ENCODE measurements at regions not wholly inside any gene's neighbourhood (a gene's known extent, or its start where the extent isn't known, plus 50 kb on each side); places are given as distances from the start of the nearest gene placed in this dataset.

DNA sequence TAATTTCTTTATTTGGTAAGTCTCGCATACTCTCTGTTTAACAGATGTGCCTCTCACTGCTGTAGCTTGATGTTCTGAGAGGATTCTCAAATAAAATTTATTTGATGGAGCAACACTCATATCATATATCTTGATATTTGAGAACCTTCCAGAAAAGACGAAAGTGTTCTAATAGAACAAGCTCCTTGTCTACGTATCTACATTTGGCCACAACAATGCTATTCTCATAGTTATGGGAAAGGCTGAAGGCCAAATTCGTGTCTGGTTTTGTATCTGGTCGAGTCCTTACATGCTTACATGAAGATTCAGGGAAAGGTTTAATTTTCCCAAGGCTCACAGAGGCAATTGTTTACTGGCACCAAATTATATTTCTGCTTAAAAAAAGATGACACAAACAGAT is 186.7 kb upstream of the SLC38A2 start:
- Histone ChIP-seq H3K4me2 (no peak overlapping the region), H3K4me3 (ENCODE audit: low read depth in 2 of 2, low read length in 1 of 2) (no peak overlapping the region), H3K9me3 (peaks cover 5% of the 10 kb centered on the region), H3F3A (replicated peaks; ENCODE audit: insufficient read depth) (peaks cover 39% of the 10 kb centered on the region), H3K9me2 (no peaks in the 10 kb centered on the region), H3K9ac (no peak overlapping the region), H2AFZ (ENCODE audit: low read depth) (no peak overlapping the region; the same call in 1 of the 2 replicates), H3K4me1 (ENCODE audit: control insufficient read depth in 1 of 2, insufficient read depth in 2 of 2, low read depth in 1 of 2, low read length in 1 of 2) (peaks cover 5 to 48% of the 10 kb centered on the region in 2 experiments), H3K79me2 (ENCODE audit: insufficient read depth) (no peaks in the 10 kb centered on the region), H3K27ac (ENCODE audit: low read depth in 2 of 2, low read length in 1 of 2) (peak overlapping the region in 1 of 2 experiments; percentile 100; a peak in 1 of 4 replicates), H4K20me1 (ENCODE audit: insufficient read depth) (no peaks in the 10 kb centered on the region), H3K36me3 (replicated peaks in 1 of 2; ENCODE audit: control insufficient read depth in 1 of 2, insufficient read depth in 2 of 2, low read length in 1 of 2) (peaks cover 0 to 1% of the 10 kb centered on the region in 2 experiments), H3K27me3 (ENCODE audit: insufficient read depth) (no peaks in the 10 kb centered on the region)
- ChIA-PET POLR2A (no interaction called here), CTCF (no interaction called here)
- TF ChIP-seq GABPA (IDR thresholded peaks at IDR 0.05; ENCODE audit: low read depth), result no peak
- no peak for TF ChIP-seq YY1 (IDR thresholded peaks at IDR 0.05; ENCODE audit: low read depth)
- TF ChIP-seq NFIC (IDR thresholded peaks at IDR 0.05; ENCODE audit: borderline replicate concordance), result no peak
- TF ChIP-seq MXI1 (IDR thresholded peaks at IDR 0.05; ENCODE audit: low read depth, low read length), result no peak
- no peak for TF ChIP-seq REST (IDR thresholded peaks at IDR 0.05; ENCODE audit: low read depth, low read length)
- TF ChIP-seq SIN3A (IDR thresholded peaks at IDR 0.05; ENCODE audit: borderline replicate concordance, low read depth, low read length), result no peak
- no peak for TF ChIP-seq TAF1 (IDR thresholded peaks at IDR 0.05; ENCODE audit: borderline replicate concordance, low read depth, low read length)
- no peak for TF ChIP-seq RFX5 (IDR thresholded peaks at IDR 0.05; ENCODE audit: low read length)
- no peak for TF ChIP-seq GATA2 (CRISPR knock-in tag; IDR thresholded peaks at IDR 0.05)
- TF ChIP-seq USF1 (IDR thresholded peaks at IDR 0.05; ENCODE audit: borderline replicate concordance, low read depth), result no peak
- no peak for TF ChIP-seq MEF2A (IDR thresholded peaks at IDR 0.05; ENCODE audit: borderline replicate concordance, low read depth)
- no peak for TF ChIP-seq RCOR1 (IDR thresholded peaks at IDR 0.05; ENCODE audit: low read length)
- no peak for TF ChIP-seq RAD21 (IDR thresholded peaks at IDR 0.05; ENCODE audit: low read length)
- no peak for TF ChIP-seq NRF1 (IDR thresholded peaks at IDR 0.05; ENCODE audit: low read depth, low read length)
- no peak for TF ChIP-seq EZH2phosphoT487 (IDR thresholded peaks at IDR 0.05; ENCODE audit: borderline replicate concordance, low read depth)
- TF ChIP-seq FOXM1 (IDR thresholded peaks at IDR 0.05; ENCODE audit: low read depth), result no peak
- no peak for TF ChIP-seq EP300 (IDR thresholded peaks at IDR 0.05; ENCODE audit: borderline replicate concordance in 1 of 2, low read depth in 1 of 2, low read length in 1 of 2)
- TF ChIP-seq RXRA (IDR thresholded peaks at IDR 0.05; ENCODE audit: borderline replicate concordance, low read depth), result no peak
- TF ChIP-seq, protein P1, sequence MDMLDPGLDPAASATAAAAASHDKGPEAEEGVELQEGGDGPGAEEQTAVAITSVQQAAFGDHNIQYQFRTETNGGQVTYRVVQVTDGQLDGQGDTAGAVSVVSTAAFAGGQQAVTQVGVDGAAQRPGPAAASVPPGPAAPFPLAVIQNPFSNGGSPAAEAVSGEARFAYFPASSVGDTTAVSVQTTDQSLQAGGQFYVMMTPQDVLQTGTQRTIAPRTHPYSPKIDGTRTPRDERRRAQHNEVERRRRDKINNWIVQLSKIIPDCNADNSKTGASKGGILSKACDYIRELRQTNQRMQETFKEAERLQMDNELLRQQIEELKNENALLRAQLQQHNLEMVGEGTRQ (IDR thresholded peaks at IDR 0.05; ENCODE audit: borderline replicate concordance, low read depth, low read length), result no peak
- TF ChIP-seq FOSL2 (IDR thresholded peaks at IDR 0.05; ENCODE audit: borderline replicate concordance, low read depth), result no peak
- DNase-seq, result no peak
- WGBS (ENCODE audit: low lambda C conversion rate), result 63% methylated on average over 5 of the region's 5 CpGs
